Keratinocyte (primary cell): ENCODE measurements at regions not wholly inside any gene's neighbourhood (a gene's known extent, or its start where the extent isn't known, plus 50 kb on each side); places are given as distances from the start of the nearest gene placed in this dataset.

Source experiments
- DNase-seq: peaks from one replicate; pipeline ENCODE4 v3.0.0-alpha.2; 2011; ENCODE audit warnings: low read depth, missing footprints, low spot score
- FAIRE-seq: peaks from 2 replicates; lab custom pipeline; 2011; peaks lifted over from hg19 to GRCh38; lab: Jason Lieb, UNC
- H2AFZ ChIP-seq: 2 replicates; pipeline ENCODE4 v1.6.0; 2012; ENCODE audit warnings: low read length, control low read depth, inconsistent platforms; ENCODE audit not compliant: control insufficient read depth
- H3K27ac ChIP-seq: 2 replicates; pipeline ENCODE4 v1.5.1; 2011; ENCODE audit warnings: low read length; ENCODE audit not compliant: control insufficient read depth, insufficient read depth
- H3K27me3 ChIP-seq: 3 replicates; pipeline ENCODE4 v1.6.0; 2011; ENCODE audit warnings: low read length; ENCODE audit not compliant: control insufficient read depth, insufficient read depth; ENCODE audit errors: extremely low read depth
- H3K36me3 ChIP-seq, 2 experiments: 2 replicates in 1 of 2; 3 replicates in 1 of 2; pipeline ENCODE4 v1.5.1; 2011; ENCODE audit warnings: low read length in 2 of 2, mild to moderate bottlenecking in 1 of 2; ENCODE audit not compliant: control insufficient read depth in 2 of 2, insufficient read depth in 2 of 2; ENCODE audit errors: extremely low read depth in 1 of 2
- H3K4me1 ChIP-seq: 3 replicates; pipeline ENCODE4 v1.5.1; 2011; ENCODE audit warnings: low read length; ENCODE audit not compliant: control insufficient read depth, insufficient read depth; ENCODE audit errors: extremely low read depth
- H3K4me2 ChIP-seq: 3 replicates; pipeline ENCODE4 v1.6.0; 2011; ENCODE audit warnings: low read depth, low read length; ENCODE audit not compliant: control insufficient read depth, insufficient read depth; ENCODE audit errors: extremely low read depth
- H3K4me3 ChIP-seq, 3 experiments: fragments of 200-600 bp in 1 of 3; sonication (generic) in 1 of 3; 2 replicates in 2 of 3; 3 replicates in 1 of 3; pipeline ENCODE4 v1.5.1; 2011 to 2016; ENCODE audit warnings: low read length in 3 of 3, mild to moderate bottlenecking in 3 of 3, control low read depth in 2 of 3, inconsistent platforms in 1 of 3, low read depth in 1 of 3, mixed read lengths in 1 of 3, mixed run types in 1 of 3, moderate library complexity in 1 of 3; ENCODE audit not compliant: control insufficient read depth in 2 of 3, insufficient read depth in 2 of 3; ENCODE audit errors: extremely low read depth in 1 of 3
- H3K79me2 ChIP-seq: 2 replicates; pipeline ENCODE4 v1.6.0; 2012; ENCODE audit warnings: low read length; ENCODE audit not compliant: control insufficient read depth, insufficient read depth
- H3K9ac ChIP-seq: 3 replicates; pipeline ENCODE4 v1.6.0; 2011; ENCODE audit warnings: low read length; ENCODE audit not compliant: control insufficient read depth, insufficient read depth; ENCODE audit errors: extremely low read depth
- H3K9me1 ChIP-seq: 3 replicates; pipeline ENCODE4 v1.6.0; 2011; ENCODE audit warnings: low read length; ENCODE audit not compliant: control insufficient read depth, insufficient read depth; ENCODE audit errors: extremely low read depth
- H3K9me3 ChIP-seq: 2 replicates; pipeline ENCODE4 v1.5.1; 2012; ENCODE audit warnings: low read depth, low read length; ENCODE audit not compliant: control insufficient read depth
- H4K20me1 ChIP-seq: 3 replicates; pipeline ENCODE4 v1.6.0; 2011; ENCODE audit warnings: low read length; ENCODE audit not compliant: control insufficient read depth, insufficient read depth; ENCODE audit errors: extremely low read depth
- EZH2 ChIP-seq: IDR thresholded peaks from one replicate; pipeline ENCODE4 v1.6.1; 2012; ENCODE audit warnings: inconsistent platforms, mild to moderate bottlenecking, low read length, moderate library complexity
- dilution Hi-C: fragments of 300-500 bp; cut with MboI; formaldehyde crosslinking; loops from one replicate; pipeline ENCODE4 v1.7.0; 2020; ENCODE audit warnings: low sequenced_read_pairs; ENCODE audit not compliant: extremely low pct_ligation_motif_present
- TF ChIP-seq, protein P1 (sequence below), 3 experiments: IDR thresholded peaks in 1 of 3; conservative IDR thresholded peaks in 1 of 3; optimal IDR thresholded peaks in 1 of 3; 2 replicates in 2 of 3; 3 replicates in 1 of 3; pipeline versions ENCODE3 to v1.5.1; 2011; ENCODE audit warnings: low read length in 3 of 3, mild to moderate bottlenecking in 3 of 3, moderate library complexity in 2 of 3, control low read depth in 1 of 3, inconsistent platforms in 1 of 3; ENCODE audit not compliant: insufficient read depth in 2 of 3; ENCODE audit errors: extremely low read depth in 1 of 3

DNA sequence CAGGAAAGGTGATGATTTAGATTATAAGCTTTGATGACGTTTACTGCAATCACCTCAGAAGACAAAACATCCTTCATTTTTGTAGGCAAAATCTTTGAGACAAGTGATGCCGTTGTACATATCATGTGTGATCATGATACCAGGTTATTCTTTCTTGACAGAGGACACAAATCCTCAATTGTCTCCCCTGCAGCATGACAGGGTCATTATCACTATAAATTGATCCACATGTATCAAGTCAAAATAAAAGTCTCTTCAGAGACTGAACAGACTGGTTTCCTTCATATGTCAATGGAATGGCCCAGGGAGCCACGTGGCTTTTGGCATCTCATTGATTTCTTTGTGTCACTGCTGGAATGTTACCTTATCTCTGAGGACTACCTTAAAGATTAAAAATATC, 995.7 kb downstream of the FLRT2 start:
- Histone ChIP-seq H3K9me3 (no peaks in the 10 kb centered on the region), H3K27ac (no peak overlapping the region), H3K4me1 (peaks cover 14% of the 10 kb centered on the region), H3K79me2 (no peaks in the 10 kb centered on the region), H3K9ac (no peak overlapping the region), H3K4me3 (no peak overlapping the region), H2AFZ (no peak overlapping the region), H3K4me2 (no peak overlapping the region), H3K27me3 (no peaks in the 10 kb centered on the region), H3K36me3 (no peaks in the 10 kb centered on the region), H3K9me1 (no peaks in the 10 kb centered on the region), H4K20me1 (no peaks in the 10 kb centered on the region)
- dilution Hi-C loops: no loop called here
- TF ChIP-seq EZH2: no peak
- TF ChIP-seq, protein P1, sequence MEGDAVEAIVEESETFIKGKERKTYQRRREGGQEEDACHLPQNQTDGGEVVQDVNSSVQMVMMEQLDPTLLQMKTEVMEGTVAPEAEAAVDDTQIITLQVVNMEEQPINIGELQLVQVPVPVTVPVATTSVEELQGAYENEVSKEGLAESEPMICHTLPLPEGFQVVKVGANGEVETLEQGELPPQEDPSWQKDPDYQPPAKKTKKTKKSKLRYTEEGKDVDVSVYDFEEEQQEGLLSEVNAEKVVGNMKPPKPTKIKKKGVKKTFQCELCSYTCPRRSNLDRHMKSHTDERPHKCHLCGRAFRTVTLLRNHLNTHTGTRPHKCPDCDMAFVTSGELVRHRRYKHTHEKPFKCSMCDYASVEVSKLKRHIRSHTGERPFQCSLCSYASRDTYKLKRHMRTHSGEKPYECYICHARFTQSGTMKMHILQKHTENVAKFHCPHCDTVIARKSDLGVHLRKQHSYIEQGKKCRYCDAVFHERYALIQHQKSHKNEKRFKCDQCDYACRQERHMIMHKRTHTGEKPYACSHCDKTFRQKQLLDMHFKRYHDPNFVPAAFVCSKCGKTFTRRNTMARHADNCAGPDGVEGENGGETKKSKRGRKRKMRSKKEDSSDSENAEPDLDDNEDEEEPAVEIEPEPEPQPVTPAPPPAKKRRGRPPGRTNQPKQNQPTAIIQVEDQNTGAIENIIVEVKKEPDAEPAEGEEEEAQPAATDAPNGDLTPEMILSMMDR (optimal IDR thresholded peaks at IDR 0.05 in 1 of 3, IDR thresholded peaks at IDR 0.05 in 1 of 3, conservative IDR thresholded peaks at IDR 0.05 in 1 of 3; ENCODE audit: extremely low read depth in 1 of 3, insufficient read depth in 2 of 3, low read length in 3 of 3): no peak
- DNase-seq (no peak), FAIRE-seq (no peak)

DNA sequence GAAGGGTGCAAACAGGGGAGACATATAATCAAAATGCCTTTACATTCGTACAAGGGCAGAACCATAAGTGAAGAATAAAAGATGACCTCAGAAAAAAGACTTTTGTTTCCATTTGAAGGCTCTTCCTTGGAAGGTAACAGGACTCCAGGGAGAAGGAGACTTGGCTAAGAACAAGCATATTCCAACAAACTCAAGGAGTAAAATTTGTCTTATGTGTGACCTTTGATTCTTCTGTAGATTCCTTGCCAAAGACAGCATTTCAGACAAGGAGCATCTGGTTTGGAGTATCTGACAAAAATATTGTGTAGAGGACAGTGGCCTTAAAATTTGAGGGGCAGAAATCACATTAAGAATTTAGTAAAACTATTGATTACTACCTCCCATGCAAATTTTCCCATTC, 991.9 kb downstream of the FLRT2 start:
- H2AFZ ChIP-seq: no peak overlapping the region
- H4K20me1 ChIP-seq: no peaks in the 10 kb centered on the region
- H3K9me1 ChIP-seq: no peaks in the 10 kb centered on the region
- FAIRE-seq: no peak
- H3K9me3 ChIP-seq: no peaks in the 10 kb centered on the region
- no peaks in the 10 kb centered on the region for H3K36me3 ChIP-seq
- H3K4me2 ChIP-seq: no peak overlapping the region
- no peak for DNase-seq
- H3K4me3 ChIP-seq: no peak overlapping the region
- no peak overlapping the region for H3K27ac ChIP-seq
- no peaks in the 10 kb centered on the region for H3K27me3 ChIP-seq
- no peaks in the 10 kb centered on the region for H3K4me1 ChIP-seq
- dilution Hi-C loops: no loop called here
- TF ChIP-seq, protein P1 (optimal IDR thresholded peaks at IDR 0.05 in 1 of 3, IDR thresholded peaks at IDR 0.05 in 1 of 3, conservative IDR thresholded peaks at IDR 0.05 in 1 of 3; ENCODE audit: extremely low read depth in 1 of 3, insufficient read depth in 2 of 3, low read length in 3 of 3): no peak
- no peak for TF ChIP-seq EZH2
- no peaks in the 10 kb centered on the region for H3K79me2 ChIP-seq
- H3K9ac ChIP-seq: no peak overlapping the region
